HCT116 (cell line): ENCODE measurements at regions not wholly inside any gene's neighbourhood (a gene's known extent, or its start where the extent isn't known, plus 50 kb on each side); places are given as distances from the start of the nearest gene placed in this dataset.

Experiments
- ELF1 ChIP-seq: IDR thresholded peaks from 2 replicates; pipeline ENCODE4 v1.6.1; 2012; ENCODE audit warnings: low read depth, borderline replicate concordance
- EZH2 ChIP-seq: fragments of 200-600 bp; sonication (generic); IDR thresholded peaks from 2 replicates; pipeline ENCODE4 v1.6.1; 2017; ENCODE audit warnings: antibody characterized with exemption, mixed run types
- EZH2phosphoT487 ChIP-seq: fragments of 200-600 bp; IDR thresholded peaks from 2 replicates; pipeline ENCODE4 v1.6.1; 2018; ENCODE audit warnings: antibody characterized with exemption, borderline replicate concordance
- POLR2A ChIP-seq: IDR thresholded peaks from 2 replicates; pipeline ENCODE4 v1.7.0; 2011; ENCODE audit warnings: borderline replicate concordance; ENCODE audit not compliant: insufficient read depth, insufficient read length; ENCODE audit errors: extremely low read depth
- RAD21 ChIP-seq: IDR thresholded peaks from 2 replicates; pipeline ENCODE4 v1.6.1; 2012; ENCODE audit warnings: low read depth, mild to moderate bottlenecking
- SIN3A ChIP-seq: IDR thresholded peaks from 2 replicates; pipeline ENCODE4 v1.6.1; 2012; ENCODE audit warnings: low read depth
- SP1 ChIP-seq: IDR thresholded peaks from 2 replicates; pipeline ENCODE4 v1.6.1; 2012; ENCODE audit warnings: low read depth
- ZNF274 ChIP-seq: fragments of 200-500 bp; sonication (Bioruptor generic); IDR thresholded peaks from 2 replicates; pipeline ENCODE4 v1.6.1; 2014; ENCODE audit warnings: mild to moderate bottlenecking, low read depth, low read length, inconsistent platforms
- TF ChIP-seq, protein P1 (sequence below), 3 experiments: fragments of 200-600 bp in 1 of 3; sonication (generic) in 1 of 3; IDR thresholded peaks in 2 of 3; conservative IDR thresholded peaks in 1 of 3; 2 replicates each; pipeline ENCODE4 v1.5.1; 2012 to 2017; ENCODE audit warnings: low read depth in 2 of 3, low read length in 2 of 3, antibody characterized with exemption in 1 of 3, borderline replicate concordance in 1 of 3, control low read depth in 1 of 3, mild to moderate bottlenecking in 1 of 3, mixed read lengths in 1 of 3, mixed run types in 1 of 3, moderate library complexity in 1 of 3; ENCODE audit not compliant: insufficient read depth in 1 of 3
- TF ChIP-seq, protein P2 (sequence below): IDR thresholded peaks from 2 replicates; pipeline ENCODE4 v1.6.1; 2012
- TF ChIP-seq, protein P3 (sequence below): IDR thresholded peaks from 2 replicates; pipeline ENCODE4 v1.6.1; 2012; ENCODE audit warnings: low read depth

DNA sequence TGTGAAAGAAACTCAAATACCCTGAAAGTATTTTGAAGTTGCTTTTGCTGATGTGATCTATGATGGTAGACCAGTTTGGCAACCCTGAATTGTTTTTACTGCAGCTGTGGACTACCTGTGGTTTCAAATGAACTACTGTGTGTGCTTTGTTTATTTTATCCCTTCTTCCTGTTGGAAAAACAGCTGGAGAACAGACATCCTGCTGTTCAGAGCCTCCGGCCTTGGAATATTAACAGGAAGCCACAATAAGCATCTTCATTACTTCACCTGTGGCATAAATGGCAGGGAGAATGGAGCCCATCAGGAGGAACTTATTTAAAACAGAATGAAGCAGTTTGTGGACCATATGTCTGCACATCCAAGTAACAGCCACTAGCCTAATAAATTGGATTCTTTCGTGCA, 104.8 kb downstream of the DUSP6 start:
- TF ChIP-seq RAD21 (no peak), EZH2phosphoT487 (no peak), SP1 (no peak), EZH2 (no peak), POLR2A (no peak), SIN3A (no peak), ZNF274 (no peak), ELF1 (no peak)
- TF ChIP-seq, protein P1, sequence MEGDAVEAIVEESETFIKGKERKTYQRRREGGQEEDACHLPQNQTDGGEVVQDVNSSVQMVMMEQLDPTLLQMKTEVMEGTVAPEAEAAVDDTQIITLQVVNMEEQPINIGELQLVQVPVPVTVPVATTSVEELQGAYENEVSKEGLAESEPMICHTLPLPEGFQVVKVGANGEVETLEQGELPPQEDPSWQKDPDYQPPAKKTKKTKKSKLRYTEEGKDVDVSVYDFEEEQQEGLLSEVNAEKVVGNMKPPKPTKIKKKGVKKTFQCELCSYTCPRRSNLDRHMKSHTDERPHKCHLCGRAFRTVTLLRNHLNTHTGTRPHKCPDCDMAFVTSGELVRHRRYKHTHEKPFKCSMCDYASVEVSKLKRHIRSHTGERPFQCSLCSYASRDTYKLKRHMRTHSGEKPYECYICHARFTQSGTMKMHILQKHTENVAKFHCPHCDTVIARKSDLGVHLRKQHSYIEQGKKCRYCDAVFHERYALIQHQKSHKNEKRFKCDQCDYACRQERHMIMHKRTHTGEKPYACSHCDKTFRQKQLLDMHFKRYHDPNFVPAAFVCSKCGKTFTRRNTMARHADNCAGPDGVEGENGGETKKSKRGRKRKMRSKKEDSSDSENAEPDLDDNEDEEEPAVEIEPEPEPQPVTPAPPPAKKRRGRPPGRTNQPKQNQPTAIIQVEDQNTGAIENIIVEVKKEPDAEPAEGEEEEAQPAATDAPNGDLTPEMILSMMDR (IDR thresholded peaks at IDR 0.05 in 2 of 3, conservative IDR thresholded peaks at IDR 0.05 in 1 of 3; ENCODE audit: borderline replicate concordance in 1 of 3, insufficient read depth in 1 of 3, low read depth in 2 of 3, low read length in 2 of 3) = no peak
- TF ChIP-seq, protein P2, sequence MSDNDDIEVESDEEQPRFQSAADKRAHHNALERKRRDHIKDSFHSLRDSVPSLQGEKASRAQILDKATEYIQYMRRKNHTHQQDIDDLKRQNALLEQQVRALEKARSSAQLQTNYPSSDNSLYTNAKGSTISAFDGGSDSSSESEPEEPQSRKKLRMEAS = no peak
- TF ChIP-seq, protein P3, sequence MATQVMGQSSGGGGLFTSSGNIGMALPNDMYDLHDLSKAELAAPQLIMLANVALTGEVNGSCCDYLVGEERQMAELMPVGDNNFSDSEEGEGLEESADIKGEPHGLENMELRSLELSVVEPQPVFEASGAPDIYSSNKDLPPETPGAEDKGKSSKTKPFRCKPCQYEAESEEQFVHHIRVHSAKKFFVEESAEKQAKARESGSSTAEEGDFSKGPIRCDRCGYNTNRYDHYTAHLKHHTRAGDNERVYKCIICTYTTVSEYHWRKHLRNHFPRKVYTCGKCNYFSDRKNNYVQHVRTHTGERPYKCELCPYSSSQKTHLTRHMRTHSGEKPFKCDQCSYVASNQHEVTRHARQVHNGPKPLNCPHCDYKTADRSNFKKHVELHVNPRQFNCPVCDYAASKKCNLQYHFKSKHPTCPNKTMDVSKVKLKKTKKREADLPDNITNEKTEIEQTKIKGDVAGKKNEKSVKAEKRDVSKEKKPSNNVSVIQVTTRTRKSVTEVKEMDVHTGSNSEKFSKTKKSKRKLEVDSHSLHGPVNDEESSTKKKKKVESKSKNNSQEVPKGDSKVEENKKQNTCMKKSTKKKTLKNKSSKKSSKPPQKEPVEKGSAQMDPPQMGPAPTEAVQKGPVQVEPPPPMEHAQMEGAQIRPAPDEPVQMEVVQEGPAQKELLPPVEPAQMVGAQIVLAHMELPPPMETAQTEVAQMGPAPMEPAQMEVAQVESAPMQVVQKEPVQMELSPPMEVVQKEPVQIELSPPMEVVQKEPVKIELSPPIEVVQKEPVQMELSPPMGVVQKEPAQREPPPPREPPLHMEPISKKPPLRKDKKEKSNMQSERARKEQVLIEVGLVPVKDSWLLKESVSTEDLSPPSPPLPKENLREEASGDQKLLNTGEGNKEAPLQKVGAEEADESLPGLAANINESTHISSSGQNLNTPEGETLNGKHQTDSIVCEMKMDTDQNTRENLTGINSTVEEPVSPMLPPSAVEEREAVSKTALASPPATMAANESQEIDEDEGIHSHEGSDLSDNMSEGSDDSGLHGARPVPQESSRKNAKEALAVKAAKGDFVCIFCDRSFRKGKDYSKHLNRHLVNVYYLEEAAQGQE = no peak
